ENCODE measurements at regions not wholly inside any gene's neighbourhood (a gene's known extent, or its start where the extent isn't known, plus 50 kb on each side); places are given as distances from the start of the nearest gene placed in this dataset.
"Not testable (repeated sequence)": the region's sequence is repeated elsewhere in the genome, so short reads cannot be mapped to it uniquely, and the experiment has no call there.

DNA sequence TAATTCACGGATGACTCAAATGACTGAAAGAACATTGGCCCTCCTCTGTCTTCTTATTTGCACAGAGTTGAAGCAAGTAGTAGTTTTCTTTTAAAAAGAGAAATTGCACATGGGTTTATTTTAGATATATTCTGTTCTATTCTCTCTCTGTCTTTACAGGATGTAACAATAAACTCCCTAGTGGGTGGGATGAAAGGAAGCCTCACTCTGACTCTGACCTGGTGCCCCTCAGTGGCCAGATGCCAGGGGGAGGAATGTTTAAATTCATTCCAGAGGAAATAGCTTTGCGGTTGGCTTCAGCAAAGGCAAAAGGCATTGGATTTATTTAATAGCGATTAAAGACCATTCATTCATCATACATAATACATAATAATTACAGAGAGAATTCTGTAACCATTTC lies 156.4 kb upstream of the MTPN start:
- peaks cover 4% of the 10 kb centered on the region for H3K27me3 Mint-ChIP-seq
- H3K9me3 Mint-ChIP-seq, result peaks cover 5% of the 10 kb centered on the region
- no peak overlapping the region for H3K4me3 Mint-ChIP-seq
- H3K27ac Mint-ChIP-seq, result no peak overlapping the region
- no peaks in the 10 kb centered on the region for H3K36me3 Mint-ChIP-seq (ENCODE audit: low read depth)
- no peaks in the 10 kb centered on the region for H3K4me1 Mint-ChIP-seq (ENCODE audit: low read depth)

- peaks cover 5% of the 10 kb centered on the region for H3K9me3 Mint-ChIP-seq
- no peaks in the 10 kb centered on the region for H3K4me1 Mint-ChIP-seq (ENCODE audit: low read depth)
- no peak overlapping the region for H3K4me3 Mint-ChIP-seq
- no peak overlapping the region for H3K27ac Mint-ChIP-seq
- peaks cover 4% of the 10 kb centered on the region for H3K27me3 Mint-ChIP-seq
- H3K36me3 Mint-ChIP-seq (ENCODE audit: low read depth), result no peaks in the 10 kb centered on the region
Observed at GRCh38 chr7:136131304-136131630, 154.1 kb upstream of the MTPN start.

DNA sequence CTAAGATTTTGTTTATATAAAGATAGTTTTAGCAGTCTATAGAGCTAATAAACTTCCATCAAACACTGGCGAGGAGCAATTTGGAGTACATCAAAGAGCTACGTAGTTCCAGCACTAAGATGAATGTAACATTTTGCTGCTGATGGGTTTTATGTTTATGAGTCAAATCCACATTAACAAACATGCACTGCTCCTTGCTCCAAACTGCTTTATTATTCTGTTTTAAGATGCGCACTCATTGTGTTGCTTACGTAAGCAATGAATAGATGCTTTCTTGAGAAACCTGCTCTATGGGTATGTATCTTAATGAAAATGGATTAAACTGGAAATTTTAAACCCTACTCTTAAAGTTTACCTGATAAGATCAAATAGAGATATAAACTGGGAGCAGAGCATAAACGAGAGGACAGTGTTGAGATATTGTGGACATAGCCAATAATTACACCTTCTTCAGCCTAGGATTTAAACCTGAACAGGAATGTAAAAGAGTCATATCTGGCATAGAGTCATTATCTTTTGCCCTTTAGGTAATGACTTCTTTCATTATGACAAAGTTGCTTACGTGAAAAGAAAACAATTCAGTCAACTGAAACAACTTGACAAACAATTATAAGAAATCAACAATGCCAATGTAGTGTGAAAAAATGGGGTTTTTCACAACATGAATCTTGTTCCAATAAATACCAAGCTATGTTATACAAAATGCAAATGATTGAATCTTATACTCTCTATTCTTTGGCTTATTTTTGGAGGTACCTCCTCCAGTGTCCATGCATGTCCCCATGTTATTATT lies 153.5 kb upstream of the MTPN start:
- H3K4me1 Mint-ChIP-seq (ENCODE audit: low read depth), result no peaks in the 10 kb centered on the region
- H3K4me3 Mint-ChIP-seq, result no peak overlapping the region
- no peaks in the 10 kb centered on the region for H3K36me3 Mint-ChIP-seq (ENCODE audit: low read depth)
- peaks cover 4% of the 10 kb centered on the region for H3K27me3 Mint-ChIP-seq
- no peak overlapping the region for H3K27ac Mint-ChIP-seq
- H3K9me3 Mint-ChIP-seq, result peaks cover 5% of the 10 kb centered on the region

- no peak overlapping the region for H3K4me3 Mint-ChIP-seq
- H3K27ac Mint-ChIP-seq, result no peak overlapping the region
- H3K4me1 Mint-ChIP-seq (ENCODE audit: low read depth), result no peaks in the 10 kb centered on the region
- no peaks in the 10 kb centered on the region for H3K9me3 Mint-ChIP-seq
- H3K27me3 Mint-ChIP-seq, result no peaks in the 10 kb centered on the region
- no peaks in the 10 kb centered on the region for H3K36me3 Mint-ChIP-seq (ENCODE audit: low read depth)
Observed at GRCh38 chr7:136128050-136128449, 150.9 kb upstream of the MTPN start.

DNA sequence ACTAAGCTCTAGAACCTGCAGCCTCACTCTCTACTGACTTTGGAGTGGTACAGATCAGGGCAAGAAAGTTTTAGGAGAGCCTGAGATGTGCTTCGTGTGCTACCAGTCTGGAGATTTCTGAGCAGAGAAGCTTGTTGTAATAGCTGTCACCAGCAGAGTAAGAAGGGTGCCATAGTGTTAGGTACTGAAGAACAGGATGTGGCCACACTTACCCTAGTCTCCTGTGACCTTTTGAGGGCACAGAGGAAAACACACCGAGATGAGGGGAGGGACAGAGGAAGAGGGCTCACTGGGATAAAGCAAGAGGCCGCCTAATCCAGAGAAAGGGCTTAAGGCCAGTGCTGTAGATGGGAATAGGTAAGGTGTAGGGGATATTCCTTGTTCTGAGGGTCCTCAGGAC lies 146.2 kb upstream of the MTPN start:
- Mint-ChIP-seq H3K27ac (no peak overlapping the region), H3K4me1 (ENCODE audit: low read depth) (no peaks in the 10 kb centered on the region), H3K27me3 (no peaks in the 10 kb centered on the region), H3K36me3 (ENCODE audit: low read depth) (no peaks in the 10 kb centered on the region), H3K9me3 (no peaks in the 10 kb centered on the region), H3K4me3 (no peak overlapping the region)

DNA sequence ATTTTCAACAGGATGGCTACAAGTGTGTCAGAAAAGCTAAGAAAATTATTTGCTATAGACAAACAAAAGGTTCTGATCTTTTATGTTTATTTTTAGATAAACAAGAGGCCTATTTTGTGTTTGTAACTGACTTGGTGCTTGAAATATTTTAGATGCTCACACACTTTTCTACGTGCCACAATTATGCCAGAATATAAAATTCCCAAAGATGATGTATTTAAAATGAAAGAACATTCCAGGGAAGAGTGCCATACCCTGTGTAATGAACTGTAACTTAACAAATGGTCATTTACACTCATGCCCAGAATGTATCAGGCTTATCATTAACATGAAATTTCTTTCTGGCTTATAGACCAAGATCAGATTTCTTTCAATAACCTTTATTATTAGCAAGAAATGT lies 144.9 kb upstream of the MTPN start:
- Mint-ChIP-seq H3K4me1 (ENCODE audit: low read depth) (no peaks in the 10 kb centered on the region), H3K4me3 (no peak overlapping the region), H3K36me3 (ENCODE audit: low read depth) (no peaks in the 10 kb centered on the region), H3K27ac (no peak overlapping the region), H3K27me3 (no peaks in the 10 kb centered on the region), H3K9me3 (no peaks in the 10 kb centered on the region)

DNA sequence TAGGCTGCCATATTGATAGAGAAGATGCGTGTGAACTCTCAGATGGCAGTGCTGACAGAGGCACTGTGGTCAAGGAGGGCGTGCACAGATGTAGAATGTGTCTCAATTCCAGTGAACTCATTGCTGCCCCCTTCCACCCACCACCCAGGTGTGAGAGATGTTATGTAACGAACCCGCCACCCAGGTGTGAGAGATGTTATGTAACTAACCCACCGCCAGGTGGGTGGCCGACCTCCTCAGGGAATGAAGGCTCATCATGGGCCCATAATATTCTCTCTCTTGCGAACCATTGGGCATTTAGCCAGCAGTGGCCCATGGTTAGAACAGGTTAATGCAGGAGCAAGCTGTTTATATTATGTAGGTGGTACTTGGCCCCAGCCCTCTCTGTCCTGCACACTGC lies 140.4 kb upstream of the MTPN start:
- Mint-ChIP-seq H3K4me3 (no peak overlapping the region), H3K27me3 (no peaks in the 10 kb centered on the region), H3K27ac (no peak overlapping the region), H3K9me3 (peaks cover 3% of the 10 kb centered on the region), H3K36me3 (ENCODE audit: low read depth) (peaks cover 4% of the 10 kb centered on the region), H3K4me1 (ENCODE audit: low read depth) (no peaks in the 10 kb centered on the region)

DNA sequence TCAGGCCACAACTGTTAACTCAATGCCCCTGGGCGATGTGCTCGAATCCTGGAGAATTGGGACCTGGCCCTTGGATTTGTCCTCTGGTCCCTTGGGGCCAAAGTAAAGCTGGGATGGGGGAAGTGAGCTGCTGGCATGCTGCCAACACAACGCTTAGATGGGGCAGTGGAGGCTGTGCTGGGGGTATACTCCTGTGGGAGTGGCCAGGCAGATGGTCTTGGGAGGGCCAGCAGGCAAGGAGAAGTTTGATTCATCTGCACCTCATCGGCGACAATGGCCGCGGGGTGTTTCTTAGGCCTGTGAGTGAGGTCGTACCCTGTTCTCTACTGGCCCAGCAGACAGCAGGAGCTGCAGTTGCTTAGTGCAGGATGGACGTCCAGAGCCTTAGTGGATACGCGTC lies 139.0 kb upstream of the MTPN start:
- Mint-ChIP-seq H3K9me3 (peaks cover 3% of the 10 kb centered on the region), H3K36me3 (ENCODE audit: low read depth) (peaks cover 4% of the 10 kb centered on the region), H3K27me3 (no peaks in the 10 kb centered on the region), H3K4me3 (no peak overlapping the region), H3K4me1 (ENCODE audit: low read depth) (no peaks in the 10 kb centered on the region), H3K27ac (no peak overlapping the region)

- H3K27me3 Mint-ChIP-seq, result no peaks in the 10 kb centered on the region
- peaks cover 3% of the 10 kb centered on the region for H3K9me3 Mint-ChIP-seq
- H3K27ac Mint-ChIP-seq, result no peak overlapping the region
- H3K4me1 Mint-ChIP-seq (ENCODE audit: low read depth), result no peaks in the 10 kb centered on the region
- H3K4me3 Mint-ChIP-seq, result no peak overlapping the region
- peaks cover 4% of the 10 kb centered on the region for H3K36me3 Mint-ChIP-seq (ENCODE audit: low read depth)
Observed at GRCh38 chr7:136114966-136115762, 138.0 kb upstream of the MTPN start.

DNA sequence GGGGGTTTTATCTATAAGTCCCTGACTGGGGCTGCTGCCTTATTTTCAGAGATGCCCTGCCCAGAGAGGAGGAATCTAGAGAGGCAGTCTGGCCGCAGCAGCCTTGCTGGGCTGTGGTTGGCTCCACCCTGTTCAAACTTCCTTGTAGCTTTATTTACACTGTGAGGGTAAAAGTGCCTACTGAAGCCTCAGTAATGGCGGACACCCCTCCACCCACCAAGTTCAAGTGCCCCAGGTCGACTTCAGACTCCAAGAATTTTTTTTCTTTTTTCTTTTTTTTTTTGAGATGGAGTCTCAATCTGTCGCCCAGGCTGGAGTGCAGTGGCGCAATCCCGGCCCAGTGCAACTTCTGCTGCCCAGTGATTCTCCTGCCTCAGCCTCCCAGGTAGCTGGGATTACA lies 137.3 kb upstream of the MTPN start:
- H3K27me3 Mint-ChIP-seq; H3K4me1 Mint-ChIP-seq (ENCODE audit: low read depth); H3K9me3 Mint-ChIP-seq; H3K36me3 Mint-ChIP-seq (ENCODE audit: low read depth); H3K4me3 Mint-ChIP-seq; H3K27ac Mint-ChIP-seq: not testable (repeated sequence)

DNA sequence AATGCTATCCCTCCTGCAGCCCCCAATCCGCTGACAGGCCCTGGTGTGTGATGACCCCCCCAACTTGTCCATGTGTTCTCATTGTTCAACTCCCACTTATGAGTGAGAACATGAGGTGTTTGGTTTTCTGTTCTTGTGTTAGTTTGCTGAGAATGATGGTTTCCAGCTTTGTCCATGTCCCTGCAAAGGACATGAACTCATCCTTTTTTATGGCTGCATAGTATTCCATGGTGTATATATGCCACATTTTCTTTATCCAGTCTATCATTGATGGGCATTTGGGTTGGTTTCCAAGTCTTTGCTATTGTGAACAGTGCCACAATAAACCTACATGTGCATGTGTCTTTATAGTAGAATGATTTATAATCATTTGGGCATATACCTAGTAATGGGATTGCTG lies 131.9 kb upstream of the MTPN start:
- not testable (repeated sequence) for H3K4me1 Mint-ChIP-seq (ENCODE audit: low read depth); H3K27ac Mint-ChIP-seq; H3K4me3 Mint-ChIP-seq; H3K27me3 Mint-ChIP-seq; H3K36me3 Mint-ChIP-seq (ENCODE audit: low read depth)
- peaks cover 15% of the 10 kb centered on the region for H3K9me3 Mint-ChIP-seq

DNA sequence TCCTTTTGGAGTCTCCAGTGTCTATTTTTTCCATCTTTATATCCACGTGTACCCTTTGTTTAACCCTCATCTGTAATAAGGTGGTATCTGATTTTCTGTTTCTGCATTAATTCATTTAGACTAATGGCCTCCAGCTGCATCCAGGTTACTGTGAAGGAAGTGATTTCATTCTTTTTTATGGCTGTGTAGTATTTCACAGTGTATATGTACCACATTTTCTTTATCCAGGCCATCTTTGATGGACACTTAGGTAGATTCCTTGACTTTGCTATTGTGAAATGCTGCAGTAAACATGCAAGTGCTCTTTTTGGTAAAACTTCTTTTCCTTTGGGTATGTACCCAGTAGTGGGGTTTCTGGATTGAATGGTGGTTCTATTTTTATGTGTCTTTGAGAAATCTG lies 128.0 kb upstream of the MTPN start:
- Mint-ChIP-seq H3K27me3 (no peaks in the 10 kb centered on the region), H3K36me3 (ENCODE audit: low read depth) (no peaks in the 10 kb centered on the region), H3K9me3 (peaks cover 12% of the 10 kb centered on the region), H3K27ac (no peak overlapping the region), H3K4me1 (ENCODE audit: low read depth) (no peaks in the 10 kb centered on the region), H3K4me3 (no peak overlapping the region)

DNA sequence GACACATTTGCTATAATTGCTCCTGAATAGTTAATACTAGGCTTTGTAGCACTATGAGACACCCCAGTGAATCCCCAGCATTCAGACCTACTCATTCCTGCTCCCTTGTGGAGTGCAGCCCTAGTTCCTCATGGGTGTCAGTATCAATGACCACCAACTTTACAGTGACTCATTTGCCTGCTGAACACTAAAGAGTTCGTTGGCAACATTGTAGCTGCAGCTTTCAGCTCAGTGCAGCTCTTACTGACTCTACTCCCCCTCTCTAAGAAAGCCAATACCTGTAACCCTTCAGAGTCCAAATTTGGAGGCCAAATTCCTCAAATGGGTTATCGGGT lies 127.1 kb upstream of the MTPN start:
- Mint-ChIP-seq H3K4me3 (no peak overlapping the region), H3K4me1 (ENCODE audit: low read depth) (no peaks in the 10 kb centered on the region), H3K9me3 (peaks cover 12% of the 10 kb centered on the region), H3K27ac (no peak overlapping the region), H3K36me3 (ENCODE audit: low read depth) (no peaks in the 10 kb centered on the region), H3K27me3 (no peaks in the 10 kb centered on the region)

- Mint-ChIP-seq H3K4me3 (no peak overlapping the region), H3K27me3 (no peaks in the 10 kb centered on the region), H3K9me3 (peaks cover 12% of the 10 kb centered on the region), H3K27ac (no peak overlapping the region), H3K36me3 (ENCODE audit: low read depth) (no peaks in the 10 kb centered on the region), H3K4me1 (ENCODE audit: low read depth) (no peaks in the 10 kb centered on the region)
Observed at GRCh38 chr7:136103545-136104268, 126.5 kb upstream of the MTPN start.

DNA sequence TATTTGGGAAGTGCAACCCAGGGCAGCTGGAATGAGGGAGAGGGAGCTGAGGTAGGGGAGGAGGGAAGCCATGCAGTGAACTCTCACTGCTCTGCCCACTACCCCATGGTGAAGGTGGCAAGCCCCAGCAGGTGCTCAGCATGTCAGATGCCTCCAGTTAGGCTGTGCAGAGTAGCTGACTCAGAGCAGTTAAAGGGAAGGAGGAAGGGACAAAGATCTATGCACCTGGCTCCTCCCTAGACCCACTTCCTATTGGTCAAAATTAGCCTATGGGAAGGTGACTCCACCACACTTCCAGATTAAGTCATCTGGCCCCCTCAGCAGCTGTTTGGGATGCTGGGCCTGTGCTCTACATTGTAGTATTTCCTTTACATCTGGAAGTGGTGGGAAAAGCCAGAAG lies 125.7 kb upstream of the MTPN start:
- Mint-ChIP-seq H3K36me3 (ENCODE audit: low read depth) (no peaks in the 10 kb centered on the region), H3K27me3 (no peaks in the 10 kb centered on the region), H3K27ac (no peak overlapping the region), H3K4me1 (ENCODE audit: low read depth) (no peaks in the 10 kb centered on the region), H3K9me3 (peaks cover 6% of the 10 kb centered on the region), H3K4me3 (no peak overlapping the region)
